ENCODE measurements at regions not wholly inside any gene's neighbourhood (a gene's known extent, or its start where the extent isn't known, plus 50 kb on each side); places are given as distances from the start of the nearest gene placed in this dataset.

DNA sequence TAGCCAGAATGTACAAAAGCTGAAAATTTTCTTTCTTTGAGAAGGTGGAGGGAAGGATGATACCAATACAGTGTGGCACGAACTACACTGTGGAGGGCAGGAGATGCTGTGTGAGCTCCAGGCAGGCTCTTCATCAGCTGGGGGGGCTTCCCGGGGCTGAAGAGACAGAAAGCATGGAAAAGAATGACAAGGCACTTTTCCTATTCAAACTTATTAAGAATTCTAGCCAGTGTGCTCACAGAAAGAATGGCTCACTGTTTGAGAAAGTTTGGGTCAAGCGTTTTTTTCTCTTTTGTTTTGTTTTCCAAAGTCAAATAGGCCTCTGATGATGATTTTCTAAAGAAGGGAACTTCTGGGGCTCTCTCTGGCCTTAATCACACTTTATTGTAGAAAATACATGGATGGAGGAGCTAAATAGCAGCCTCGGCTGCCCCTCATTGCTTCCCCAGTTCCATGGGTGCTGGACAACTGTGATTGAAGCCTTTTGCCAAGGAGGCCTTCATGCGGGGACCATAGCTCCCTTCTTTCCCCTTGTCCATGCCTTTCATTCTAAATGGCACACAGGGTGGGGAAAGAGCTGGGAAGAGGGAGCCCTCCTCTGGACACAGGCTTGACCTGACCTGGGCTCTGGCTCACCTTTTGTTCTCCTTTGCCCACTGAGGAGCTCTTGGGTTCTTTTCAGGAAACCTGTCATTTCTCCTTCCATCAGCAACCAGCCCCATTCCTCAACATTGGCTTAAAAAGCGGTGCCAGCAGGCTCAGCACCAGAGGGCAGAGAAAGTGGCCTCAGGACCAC lies 130.6 kb downstream of the TDRD15 start:
- TF ChIP-seq, protein P1, sequence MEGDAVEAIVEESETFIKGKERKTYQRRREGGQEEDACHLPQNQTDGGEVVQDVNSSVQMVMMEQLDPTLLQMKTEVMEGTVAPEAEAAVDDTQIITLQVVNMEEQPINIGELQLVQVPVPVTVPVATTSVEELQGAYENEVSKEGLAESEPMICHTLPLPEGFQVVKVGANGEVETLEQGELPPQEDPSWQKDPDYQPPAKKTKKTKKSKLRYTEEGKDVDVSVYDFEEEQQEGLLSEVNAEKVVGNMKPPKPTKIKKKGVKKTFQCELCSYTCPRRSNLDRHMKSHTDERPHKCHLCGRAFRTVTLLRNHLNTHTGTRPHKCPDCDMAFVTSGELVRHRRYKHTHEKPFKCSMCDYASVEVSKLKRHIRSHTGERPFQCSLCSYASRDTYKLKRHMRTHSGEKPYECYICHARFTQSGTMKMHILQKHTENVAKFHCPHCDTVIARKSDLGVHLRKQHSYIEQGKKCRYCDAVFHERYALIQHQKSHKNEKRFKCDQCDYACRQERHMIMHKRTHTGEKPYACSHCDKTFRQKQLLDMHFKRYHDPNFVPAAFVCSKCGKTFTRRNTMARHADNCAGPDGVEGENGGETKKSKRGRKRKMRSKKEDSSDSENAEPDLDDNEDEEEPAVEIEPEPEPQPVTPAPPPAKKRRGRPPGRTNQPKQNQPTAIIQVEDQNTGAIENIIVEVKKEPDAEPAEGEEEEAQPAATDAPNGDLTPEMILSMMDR (IDR thresholded peaks at IDR 0.05), result no peak
- no peak for TF ChIP-seq POLR2A (IDR thresholded peaks at IDR 0.05)

All from testis (tissue), 2 donors.